ENCODE measurements at regions not wholly inside any gene's neighbourhood (a gene's known extent, or its start where the extent isn't known, plus 50 kb on each side); places are given as distances from the start of the nearest gene placed in this dataset.
"Not testable (repeated sequence)": the region's sequence is repeated elsewhere in the genome, so short reads cannot be mapped to it uniquely, and the experiment has no call there.

DNA sequence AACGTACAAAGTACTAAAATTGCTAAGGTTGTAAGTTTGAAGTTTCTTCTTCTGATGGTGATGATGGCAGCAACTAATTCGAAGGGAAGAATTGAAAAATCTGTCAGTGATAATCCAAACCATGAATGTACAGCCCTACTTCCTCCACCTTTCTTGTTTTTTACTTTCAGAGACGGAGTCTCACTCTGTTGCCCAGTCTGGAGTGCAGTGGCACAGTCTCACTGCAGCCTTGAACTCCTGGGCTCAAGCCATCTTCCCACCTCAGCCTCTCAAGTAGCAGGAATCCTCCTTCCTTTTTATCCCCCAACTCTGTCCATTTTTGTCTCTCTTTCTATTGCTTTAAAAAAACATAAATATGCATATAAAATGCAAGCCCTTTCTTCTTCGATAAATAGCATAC lies 112.3 kb upstream of the SOX21 start:
- no peak for DNase-seq (ENCODE audit: extremely low read depth, low read depth, low spot score)

- no peak for DNase-seq (ENCODE audit: extremely low read depth, low read depth, low spot score)
Measured at GRCh38 chr13:94822356-94822755, 110.0 kb upstream of the SOX21 start.

- DNase-seq (ENCODE audit: extremely low read depth, low read depth, low spot score) = no peak
Measured at GRCh38 chr13:94816256-94816655, 103.9 kb upstream of the SOX21 start.

- DNase-seq (ENCODE audit: extremely low read depth, low read depth, low spot score) = no peak
Measured at GRCh38 chr13:94813920-94814475, 101.7 kb upstream of the SOX21 start.

DNA sequence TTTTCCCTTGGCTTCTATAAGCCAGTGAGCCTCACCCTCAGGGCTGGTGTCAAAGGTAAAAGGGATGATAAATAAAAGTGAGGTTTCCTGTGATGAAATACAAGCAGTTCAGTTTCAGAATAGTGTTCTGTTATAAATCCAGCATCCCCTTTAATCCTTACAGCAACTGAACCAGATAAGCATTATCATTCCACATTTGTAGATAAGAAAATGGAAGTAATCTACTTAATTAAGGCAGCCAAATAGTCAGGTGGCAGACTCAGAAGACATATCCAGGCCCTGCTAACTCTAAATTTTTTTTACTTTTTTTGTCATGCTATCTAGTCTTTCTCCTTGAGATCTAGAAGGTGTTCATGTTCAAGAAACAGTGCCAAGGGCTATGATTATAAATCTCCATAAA lies 99.4 kb upstream of the SOX21 start:
- DNase-seq (ENCODE audit: extremely low read depth, low read depth, low spot score) = no peak

- no peak for DNase-seq (ENCODE audit: extremely low read depth, low read depth, low spot score)
Measured at GRCh38 chr13:94800423-94800822, 88.1 kb upstream of the SOX21 start.

DNA sequence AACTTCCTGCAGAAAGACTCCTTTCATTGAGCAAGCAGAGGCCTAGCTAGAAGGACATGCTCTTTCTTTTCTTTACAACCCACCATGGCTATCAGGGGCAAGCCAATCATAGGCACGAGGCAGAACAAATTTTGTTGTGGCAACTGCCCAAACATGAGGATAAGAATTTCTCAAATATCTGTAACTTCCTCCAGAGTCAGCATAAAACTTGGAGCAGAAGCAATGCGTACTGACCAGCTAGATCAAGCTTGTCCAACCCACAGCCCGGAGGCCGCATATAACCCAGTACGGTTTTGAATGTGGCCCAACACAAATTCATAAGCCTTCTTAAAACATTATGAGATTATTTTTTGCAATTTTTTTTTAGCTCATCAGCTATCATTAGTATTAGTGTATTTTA lies 87.0 kb upstream of the SOX21 start:
- no peak for DNase-seq (ENCODE audit: extremely low read depth, low read depth, low spot score)

- DNase-seq (ENCODE audit: extremely low read depth, low read depth, low spot score) = no peak
Measured at GRCh38 chr13:94798738-94799137, 86.4 kb upstream of the SOX21 start.

DNA sequence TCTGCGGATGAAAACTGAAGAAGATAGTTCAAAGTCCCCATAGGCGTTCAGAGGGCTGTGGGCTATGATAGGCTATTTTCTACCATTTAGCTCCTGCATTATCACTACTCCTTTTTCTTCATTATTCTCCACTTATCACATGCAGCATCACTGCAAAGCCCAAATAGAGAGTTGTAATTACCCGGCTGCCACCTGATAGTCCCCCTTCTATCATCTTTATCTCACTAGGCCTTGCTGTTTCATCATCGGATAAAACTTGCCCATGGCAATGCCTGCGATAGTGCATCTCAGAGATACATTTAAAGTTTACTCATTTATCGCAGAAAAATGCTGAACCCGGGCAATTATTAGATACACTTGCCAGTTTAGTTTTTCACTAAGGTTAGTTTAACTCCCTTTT lies 82.9 kb upstream of the SOX21 start:
- no peak for DNase-seq (ENCODE audit: extremely low read depth, low read depth, low spot score)

DNA sequence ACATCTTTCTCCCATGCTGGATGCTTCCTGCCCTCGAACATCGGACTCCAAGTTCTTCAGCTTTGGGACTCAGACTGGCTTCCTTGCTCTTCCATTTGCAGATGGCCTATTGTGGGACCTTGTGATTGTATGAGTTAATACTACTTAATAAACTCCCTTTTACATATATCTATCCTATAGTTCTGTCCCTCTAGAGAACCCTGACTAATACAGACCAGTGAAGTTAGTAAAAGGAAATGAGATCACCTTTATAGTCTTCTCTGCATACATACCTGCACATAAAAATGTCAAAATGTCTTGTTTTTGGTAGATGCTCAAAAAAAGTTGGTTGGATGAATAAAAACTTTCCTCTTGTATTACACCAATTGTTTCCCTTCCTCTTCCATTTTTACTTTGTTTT lies 73.9 kb upstream of the SOX21 start:
- DNase-seq (ENCODE audit: extremely low read depth, low read depth, low spot score) = not testable (repeated sequence)

GRCh38 chr13:94784066-94784465 lies 71.7 kb upstream of the SOX21 start:
- DNase-seq (ENCODE audit: extremely low read depth, low read depth, low spot score) = no peak

GRCh38 chr13:94783489-94783888 lies 71.1 kb upstream of the SOX21 start:
- DNase-seq (ENCODE audit: extremely low read depth, low read depth, low spot score) = no peak

DNA sequence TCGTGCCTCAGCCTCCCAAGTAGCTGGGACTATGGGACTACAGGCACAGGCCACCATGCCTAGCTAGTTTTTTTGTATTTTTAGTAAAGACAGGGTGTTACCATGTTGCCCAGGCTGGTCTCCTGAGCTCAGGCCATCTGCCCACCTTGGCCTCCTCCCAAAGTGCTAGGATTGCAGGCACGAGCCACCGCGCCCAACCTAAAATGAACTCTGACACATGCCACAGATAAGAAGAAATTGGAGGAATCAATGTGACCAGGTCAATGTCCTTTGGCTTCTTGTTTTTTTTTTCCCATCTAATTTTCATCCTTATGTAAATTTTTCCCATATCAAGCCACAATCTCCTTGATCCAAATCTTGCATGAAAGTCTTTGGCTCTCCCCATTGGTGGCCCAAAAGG lies 68.1 kb upstream of the SOX21 start:
- no peak for DNase-seq (ENCODE audit: extremely low read depth, low read depth, low spot score)

- no peak for DNase-seq (ENCODE audit: extremely low read depth, low read depth, low spot score)
Measured at GRCh38 chr13:94778986-94779385, 66.6 kb upstream of the SOX21 start.

GRCh38 chr13:94778585-94778984 lies 66.2 kb upstream of the SOX21 start:
- no peak for DNase-seq (ENCODE audit: extremely low read depth, low read depth, low spot score)

GRCh38 chr13:94776956-94777355 lies 64.6 kb upstream of the SOX21 start:
- DNase-seq (ENCODE audit: extremely low read depth, low read depth, low spot score) = no peak

DNA sequence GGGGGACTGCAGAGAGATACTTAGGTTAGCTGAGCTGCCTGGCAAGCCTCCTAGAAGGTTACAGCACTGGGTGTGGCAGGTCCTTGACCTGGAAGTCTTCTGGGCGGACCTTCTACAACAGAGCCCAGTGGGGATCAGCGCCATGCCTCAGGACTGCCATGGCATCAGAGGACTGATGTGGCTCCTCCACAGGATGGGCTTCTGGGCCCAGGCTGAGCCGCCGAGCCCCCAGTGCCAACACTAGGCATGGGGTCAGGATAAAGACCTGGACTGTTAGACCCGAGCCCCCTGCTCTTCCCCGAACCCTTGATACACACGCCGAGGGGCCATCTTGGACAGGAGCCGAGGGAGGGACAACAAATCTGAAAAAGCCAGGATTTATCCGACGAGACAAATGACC lies 64.0 kb upstream of the SOX21 start:
- no peak for DNase-seq (ENCODE audit: extremely low read depth, low read depth, low spot score)

- DNase-seq (ENCODE audit: extremely low read depth, low read depth, low spot score) = no peak
Measured at GRCh38 chr13:94765814-94766213, 53.5 kb upstream of the SOX21 start.

GRCh38 chr13:94764576-94765321 lies 52.4 kb upstream of the SOX21 start:
- no peak for DNase-seq (ENCODE audit: extremely low read depth, low read depth, low spot score)

All from glomerular endothelial cell (primary cell).